ENCODE measurements at regions not wholly inside any gene's neighbourhood (a gene's known extent, or its start where the extent isn't known, plus 50 kb on each side); places are given as distances from the start of the nearest gene placed in this dataset.

GRCh38 chr14:61120576-61120975, 139.5 kb downstream of the SLC38A6 start:
- WGBS, 2 donors = 63 to 83% methylated on average over 7 to 8 of the region's 8 CpGs

GRCh38 chr14:61119006-61119405, 138.0 kb downstream of the SLC38A6 start:
- 55 to 59% methylated on average over 1 of the region's 1 CpG for WGBS, 2 donors
- H3K9me3 ChIP-seq = peaks cover 0 to 12% (median 9%) of the 10 kb centered on the region in 4 donors
- ATAC-seq (ENCODE audit: low FRiP score in 2 of 2) (no peak), DNase-seq (no peak)
- no peaks in the 10 kb centered on the region for H3K4me1 ChIP-seq
- H3K27me3 ChIP-seq = no peaks in the 10 kb centered on the region
- H3K27ac ChIP-seq = no peak overlapping the region
- TF ChIP-seq CTCF (IDR thresholded peaks at IDR 0.05) (no peak), EP300 (IDR thresholded peaks at IDR 0.05) (no peak), POLR2AphosphoS5 (IDR thresholded peaks at IDR 0.05) (no peak)
- no peaks in the 10 kb centered on the region for H3K36me3 ChIP-seq
- H3K4me3 ChIP-seq = no peak overlapping the region

More at GRCh38 chr14:61120576-61120975, 139.5 kb downstream of the SLC38A6 start:
- TF ChIP-seq CTCF (IDR thresholded peaks at IDR 0.05) (no peak), POLR2A (IDR thresholded peaks at IDR 0.05) (no peak), EP300 (IDR thresholded peaks at IDR 0.05) (no peak), POLR2AphosphoS5 (IDR thresholded peaks at IDR 0.05) (no peak)
- no peak overlapping the region for H3K27ac ChIP-seq
- DNase-seq (no peak), ATAC-seq (ENCODE audit: low FRiP score in 2 of 2) (peak in 1 of 2 donors; percentile 26)
- no peaks in the 10 kb centered on the region for H3K9me3 ChIP-seq
- no peaks in the 10 kb centered on the region for H3K27me3 ChIP-seq
- no peak overlapping the region for H3K4me3 ChIP-seq
- no peaks in the 10 kb centered on the region for H3K4me1 ChIP-seq
- no peaks in the 10 kb centered on the region for H3K36me3 ChIP-seq

GRCh38 chr14:61116369-61116768, 135.3 kb downstream of the SLC38A6 start:
- ATAC-seq (ENCODE audit: low FRiP score in 2 of 2) (no peak), DNase-seq (no peak)
- H3K4me1 ChIP-seq = no peaks in the 10 kb centered on the region
- peaks cover 0 to 17% (median 11%) of the 10 kb centered on the region in 4 donors for H3K9me3 ChIP-seq
- 89 to 92% methylated on average over 10 of the region's 10 CpGs for WGBS, 2 donors
- no peaks in the 10 kb centered on the region for H3K36me3 ChIP-seq
- H3K27me3 ChIP-seq = no peaks in the 10 kb centered on the region
- no peak overlapping the region for H3K27ac ChIP-seq
- no peak for TF ChIP-seq POLR2AphosphoS5 (IDR thresholded peaks at IDR 0.05)
- TF ChIP-seq CTCF (IDR thresholded peaks at IDR 0.05) = no peak
- no peak for TF ChIP-seq POLR2A (IDR thresholded peaks at IDR 0.05)
- no peak for TF ChIP-seq EP300 (IDR thresholded peaks at IDR 0.05)
- no peak overlapping the region for H3K4me3 ChIP-seq

- DNase-seq (no peak), ATAC-seq (ENCODE audit: low FRiP score in 2 of 2) (peak in 1 of 2 donors; percentile 17)
- peaks cover 0 to 17% (median 11%) of the 10 kb centered on the region in 4 donors for H3K9me3 ChIP-seq
- no peaks in the 10 kb centered on the region for H3K27me3 ChIP-seq
- no peak overlapping the region for H3K27ac ChIP-seq
- no peaks in the 10 kb centered on the region for H3K36me3 ChIP-seq
- no peaks in the 10 kb centered on the region for H3K4me1 ChIP-seq
- H3K4me3 ChIP-seq = no peak overlapping the region
- WGBS, 2 donors = 66 to 74% methylated on average over 6 of the region's 6 CpGs
- TF ChIP-seq POLR2AphosphoS5 (IDR thresholded peaks at IDR 0.05) = no peak
- TF ChIP-seq CTCF (IDR thresholded peaks at IDR 0.05) = no peak
- TF ChIP-seq EP300 (IDR thresholded peaks at IDR 0.05) = no peak
- no peak for TF ChIP-seq POLR2A (IDR thresholded peaks at IDR 0.05)
Measured at GRCh38 chr14:61113561-61114225, 132.6 kb downstream of the SLC38A6 start.

GRCh38 chr14:61112506-61112905, 131.5 kb downstream of the SLC38A6 start:
- DNase-seq = no peak
- WGBS, 2 donors = 88 to 91% methylated on average over 5 of the region's 5 CpGs
- no peak for TF ChIP-seq CTCF (IDR thresholded peaks at IDR 0.05)
- TF ChIP-seq POLR2A (IDR thresholded peaks at IDR 0.05) = no peak
- no peak for TF ChIP-seq EP300 (IDR thresholded peaks at IDR 0.05)
- TF ChIP-seq POLR2AphosphoS5 (IDR thresholded peaks at IDR 0.05) = no peak

More at GRCh38 chr14:61112506-61112905, 131.5 kb downstream of the SLC38A6 start:
- ATAC-seq (ENCODE audit: low FRiP score in 2 of 2) = peak in 1 of 2 donors; percentile 50
- no peaks in the 10 kb centered on the region for H3K36me3 ChIP-seq
- no peak overlapping the region for H3K4me3 ChIP-seq
- no peak overlapping the region for H3K27ac ChIP-seq
- H3K27me3 ChIP-seq = no peaks in the 10 kb centered on the region
- peaks cover 0 to 3% (median 1%) of the 10 kb centered on the region in 4 donors for H3K4me1 ChIP-seq
- H3K9me3 ChIP-seq = peaks cover 0 to 17% (median 11%) of the 10 kb centered on the region in 4 donors

All from upper lobe of left lung (tissue), 6 donors.